DOHH2 (cell line): ENCODE measurements at regions not wholly inside any gene's neighbourhood (a gene's known extent, or its start where the extent isn't known, plus 50 kb on each side); places are given as distances from the start of the nearest gene placed in this dataset.

Experiments
- H3F3A ChIP-seq: fragments of 200-600 bp; sonication (generic), shearing (Covaris generic); 2 replicates; pipeline ENCODE4 v1.6.0; 2016; ENCODE audit warnings: antibody characterized with exemption, mild to moderate bottlenecking; ENCODE audit not compliant: control insufficient read depth, insufficient read depth
- H3K27ac ChIP-seq: fragments of 200-600 bp; sonication (generic); 2 replicates; pipeline ENCODE4 v1.5.1; 2014; ENCODE audit warnings: low read depth, mild to moderate bottlenecking, low read length, moderate library complexity
- H3K27me3 ChIP-seq: fragments of 200-600 bp; sonication (generic); 2 replicates; pipeline ENCODE4 v1.6.1; 2014; ENCODE audit warnings: mild to moderate bottlenecking, low read length, mixed read lengths; ENCODE audit not compliant: control insufficient read depth
- H3K36me3 ChIP-seq: fragments of 200-600 bp; sonication (generic); 2 replicates; pipeline ENCODE4 v1.6.1; 2014; ENCODE audit warnings: mild to moderate bottlenecking, low read length, moderate library complexity, mixed read lengths; ENCODE audit not compliant: control insufficient read depth
- H3K4me1 ChIP-seq: fragments of 200-600 bp; sonication (generic); 2 replicates; pipeline ENCODE4 v1.6.1; 2014; ENCODE audit warnings: mild to moderate bottlenecking, low read length, mixed read lengths; ENCODE audit not compliant: control insufficient read depth
- H3K4me2 ChIP-seq: fragments of 200-600 bp; sonication (generic); 2 replicates; pipeline ENCODE4 v1.6.0; 2014; ENCODE audit warnings: mild to moderate bottlenecking, low read length, moderate library complexity
- H3K4me3 ChIP-seq: fragments of 200-600 bp; sonication (generic); 2 replicates; pipeline ENCODE4 v1.5.1; 2014; ENCODE audit warnings: mild to moderate bottlenecking, low read length, mixed read lengths
- H3K79me2 ChIP-seq: fragments of 200-600 bp; sonication (generic); 2 replicates; pipeline ENCODE4 v1.6.1; 2014; ENCODE audit warnings: mild to moderate bottlenecking, low read length, mixed read lengths; ENCODE audit not compliant: control insufficient read depth
- H3K9me2 ChIP-seq: fragments of 200-600 bp; sonication (generic); replicated peaks from 2 replicates; pipeline ENCODE4 v1.6.1; 2014; ENCODE audit warnings: mild to moderate bottlenecking, low read length, mixed read lengths; ENCODE audit not compliant: control insufficient read depth
- H3K9me3 ChIP-seq: fragments of 200-600 bp; sonication (generic); 2 replicates; pipeline ENCODE4 v1.6.1; 2014; ENCODE audit warnings: antibody characterized with exemption, low read length, mixed read lengths; ENCODE audit not compliant: control insufficient read depth, insufficient read depth
- H4K20me1 ChIP-seq: fragments of 200-600 bp; sonication (generic); 2 replicates; pipeline ENCODE4 v1.6.0; 2014; ENCODE audit warnings: low read depth, mild to moderate bottlenecking, antibody characterized with exemption, low read length, moderate library complexity; ENCODE audit not compliant: control insufficient read depth, insufficient read depth
- EZH2phosphoT487 ChIP-seq: fragments of 200-600 bp; sonication (generic); IDR thresholded peaks from 2 replicates; pipeline ENCODE4 v1.6.1; 2017; ENCODE audit warnings: borderline replicate concordance, mild to moderate bottlenecking, antibody characterized with exemption, low read length, moderate library complexity, mixed read lengths
- TF ChIP-seq, protein P1 (sequence below): fragments of 200-600 bp; sonication (generic); IDR thresholded peaks from one replicate; pipeline ENCODE4 v1.5.1; 2014; ENCODE audit warnings: antibody characterized with exemption, mild to moderate bottlenecking, low read depth, low read length; ENCODE audit not compliant: poor library complexity, severe bottlenecking

GRCh38 chr10:117666965-117667364, 124.4 kb downstream of the EMX2 start:
- no peak overlapping the region for H3K27ac ChIP-seq
- no peaks in the 10 kb centered on the region for H3K79me2 ChIP-seq
- H3F3A ChIP-seq, result no peaks in the 10 kb centered on the region
- H3K4me2 ChIP-seq, result no peak overlapping the region
- no peaks in the 10 kb centered on the region for H3K9me3 ChIP-seq
- no peaks in the 10 kb centered on the region for H3K4me1 ChIP-seq
- H4K20me1 ChIP-seq, result no peaks in the 10 kb centered on the region
- no peaks in the 10 kb centered on the region for H3K36me3 ChIP-seq
- no peak overlapping the region for H3K4me3 ChIP-seq
- H3K9me2 ChIP-seq, result no peaks in the 10 kb centered on the region
- no peaks in the 10 kb centered on the region for H3K27me3 ChIP-seq
- no peak for TF ChIP-seq EZH2phosphoT487
- TF ChIP-seq, protein P1, sequence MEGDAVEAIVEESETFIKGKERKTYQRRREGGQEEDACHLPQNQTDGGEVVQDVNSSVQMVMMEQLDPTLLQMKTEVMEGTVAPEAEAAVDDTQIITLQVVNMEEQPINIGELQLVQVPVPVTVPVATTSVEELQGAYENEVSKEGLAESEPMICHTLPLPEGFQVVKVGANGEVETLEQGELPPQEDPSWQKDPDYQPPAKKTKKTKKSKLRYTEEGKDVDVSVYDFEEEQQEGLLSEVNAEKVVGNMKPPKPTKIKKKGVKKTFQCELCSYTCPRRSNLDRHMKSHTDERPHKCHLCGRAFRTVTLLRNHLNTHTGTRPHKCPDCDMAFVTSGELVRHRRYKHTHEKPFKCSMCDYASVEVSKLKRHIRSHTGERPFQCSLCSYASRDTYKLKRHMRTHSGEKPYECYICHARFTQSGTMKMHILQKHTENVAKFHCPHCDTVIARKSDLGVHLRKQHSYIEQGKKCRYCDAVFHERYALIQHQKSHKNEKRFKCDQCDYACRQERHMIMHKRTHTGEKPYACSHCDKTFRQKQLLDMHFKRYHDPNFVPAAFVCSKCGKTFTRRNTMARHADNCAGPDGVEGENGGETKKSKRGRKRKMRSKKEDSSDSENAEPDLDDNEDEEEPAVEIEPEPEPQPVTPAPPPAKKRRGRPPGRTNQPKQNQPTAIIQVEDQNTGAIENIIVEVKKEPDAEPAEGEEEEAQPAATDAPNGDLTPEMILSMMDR, result no peak

DNA sequence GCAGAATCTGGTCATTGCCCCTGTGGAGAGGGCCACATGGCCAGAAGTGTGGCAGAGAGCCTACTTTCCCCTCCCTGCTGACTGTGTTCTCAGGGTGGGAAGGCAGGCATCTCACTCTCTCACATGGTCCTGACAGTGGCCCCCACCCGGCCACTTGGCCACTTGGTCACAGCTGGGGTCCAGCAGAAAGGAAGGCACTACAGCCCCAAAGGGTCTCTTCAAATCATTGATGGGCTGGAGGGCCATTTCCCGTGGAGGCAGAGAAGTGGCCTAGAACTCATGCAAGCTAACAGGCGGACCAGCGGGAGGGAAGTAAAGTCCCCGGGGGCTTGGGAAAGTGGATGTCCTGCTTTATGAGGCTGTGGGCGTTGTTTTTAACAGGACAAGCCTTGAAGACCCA, 125.3 kb downstream of the EMX2 start:
- TF ChIP-seq EZH2phosphoT487, result no peak
- TF ChIP-seq, protein P1, result no peak
- H3K4me3 ChIP-seq, result no peak overlapping the region
- no peaks in the 10 kb centered on the region for H3F3A ChIP-seq

GRCh38 chr10:117668327-117669008, 125.9 kb downstream of the EMX2 start:
- Histone ChIP-seq H3K27me3 (no peaks in the 10 kb centered on the region), H3K4me3 (no peak overlapping the region), H3K9me3 (no peaks in the 10 kb centered on the region), H3K9me2 (no peaks in the 10 kb centered on the region), H3K27ac (no peak overlapping the region), H3K4me1 (no peaks in the 10 kb centered on the region), H4K20me1 (no peaks in the 10 kb centered on the region), H3K36me3 (no peaks in the 10 kb centered on the region), H3K4me2 (no peak overlapping the region), H3K79me2 (no peaks in the 10 kb centered on the region), H3F3A (no peaks in the 10 kb centered on the region)
- TF ChIP-seq, protein P1, result no peak
- TF ChIP-seq EZH2phosphoT487, result no peak

More for the DNA sequence above, 125.3 kb downstream of the EMX2 start:
- Histone ChIP-seq H3K79me2 (no peaks in the 10 kb centered on the region), H3K4me2 (no peak overlapping the region), H4K20me1 (no peaks in the 10 kb centered on the region), H3K27ac (no peak overlapping the region), H3K27me3 (no peaks in the 10 kb centered on the region), H3K9me2 (no peaks in the 10 kb centered on the region), H3K4me1 (no peaks in the 10 kb centered on the region), H3K9me3 (no peaks in the 10 kb centered on the region), H3K36me3 (no peaks in the 10 kb centered on the region)
